GM19455 (cell line): ENCODE measurements at regions not wholly inside any gene's neighbourhood (a gene's known extent, or its start where the extent isn't known, plus 50 kb on each side); places are given as distances from the start of the nearest gene placed in this dataset.
A peak's percentile ranks its signal among the peaks of the same experiment; 100 is the strongest.
"Not testable (repeated sequence)": the region's sequence is repeated elsewhere in the genome, so short reads cannot be mapped to it uniquely, and the experiment has no call there.

Experiments
- ATAC-seq: cut with Tn5 transposase; IDR thresholded peaks from one replicate; pipeline ENCODE4 v1.9.1; 2021; ENCODE audit not compliant: unreplicated experiment

DNA sequence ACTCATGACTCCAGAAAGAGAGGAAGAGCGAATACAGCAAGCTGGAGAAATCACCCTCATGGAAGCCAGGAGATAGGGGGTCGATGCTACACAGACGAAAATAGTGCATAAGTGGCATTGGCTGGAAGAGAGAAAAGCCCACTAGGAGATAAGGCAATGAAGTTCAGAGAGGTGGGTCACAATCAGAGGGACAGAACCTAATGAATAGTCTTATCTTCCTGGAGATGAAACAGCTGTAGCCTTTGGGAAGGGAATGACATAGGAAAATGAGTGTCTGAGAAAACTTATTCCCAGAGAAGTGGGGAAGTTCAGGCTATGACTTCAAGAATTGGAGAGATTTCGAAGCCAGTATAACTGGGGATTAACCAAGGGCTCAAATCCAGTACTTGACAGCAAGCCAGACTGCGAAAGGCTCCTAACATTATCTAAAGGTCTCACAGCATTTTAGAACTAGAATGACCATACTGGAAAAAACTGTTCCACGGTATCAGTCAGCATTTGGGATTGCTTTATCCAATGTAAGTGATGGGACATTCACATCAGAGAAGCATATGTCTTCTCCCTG is 211.1 kb downstream of the ZNF365 start:
- no peak for ATAC-seq

- no peak for ATAC-seq
Observed at GRCh38 chr10:62587011-62587410, 212.8 kb downstream of the ZNF365 start.

DNA sequence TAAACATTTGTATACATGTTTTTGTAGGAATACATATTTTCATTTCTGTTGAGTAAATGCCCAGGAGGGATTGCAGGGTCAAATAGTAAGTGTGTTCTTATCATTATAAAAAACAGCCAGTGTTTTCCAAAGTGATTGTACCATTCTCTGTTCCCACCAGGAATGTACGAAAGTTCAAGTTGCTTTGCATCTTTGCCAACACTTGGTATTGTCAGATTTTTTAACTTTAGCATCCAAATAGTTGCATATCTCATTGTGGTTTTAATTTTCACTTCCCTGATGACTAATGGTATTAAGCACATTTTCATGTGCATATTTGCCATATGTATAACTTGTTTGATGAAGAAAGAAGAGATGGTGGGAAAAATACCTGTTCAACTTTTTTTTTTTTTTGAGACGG is 213.9 kb downstream of the ZNF365 start:
- ATAC-seq = no peak

GRCh38 chr10:62589689-62590088 is 214.8 kb upstream of the ADO start:
- no peak for ATAC-seq

GRCh38 chr10:62590306-62590705 is 214.2 kb upstream of the ADO start:
- no peak for ATAC-seq

GRCh38 chr10:62594093-62594520 is 210.4 kb upstream of the ADO start:
- peak; percentile 75 for ATAC-seq

DNA sequence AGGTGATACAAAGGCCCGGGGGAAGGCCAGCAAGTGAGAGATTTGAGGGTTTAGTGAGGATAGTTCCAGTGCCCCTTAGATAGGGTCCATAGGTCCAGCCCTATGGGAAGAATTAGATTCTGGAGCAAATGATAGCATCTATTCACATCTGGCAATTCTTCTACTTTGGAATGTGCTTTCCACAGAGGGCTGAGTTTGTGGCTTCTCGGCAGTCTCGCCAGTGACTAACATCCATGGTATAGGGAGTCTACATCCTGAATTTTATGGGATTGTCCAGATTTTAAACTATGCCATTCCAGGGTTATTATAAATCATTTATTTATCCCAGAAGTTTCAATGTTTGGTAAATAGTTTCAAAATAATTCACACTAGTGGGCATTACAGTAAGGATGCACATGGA is 207.3 kb upstream of the ADO start:
- ATAC-seq = no peak

GRCh38 chr10:62599161-62599560 is 205.4 kb upstream of the ADO start:
- no peak for ATAC-seq

GRCh38 chr10:62606551-62606950 is 198.0 kb upstream of the ADO start:
- ATAC-seq = not testable (repeated sequence)

DNA sequence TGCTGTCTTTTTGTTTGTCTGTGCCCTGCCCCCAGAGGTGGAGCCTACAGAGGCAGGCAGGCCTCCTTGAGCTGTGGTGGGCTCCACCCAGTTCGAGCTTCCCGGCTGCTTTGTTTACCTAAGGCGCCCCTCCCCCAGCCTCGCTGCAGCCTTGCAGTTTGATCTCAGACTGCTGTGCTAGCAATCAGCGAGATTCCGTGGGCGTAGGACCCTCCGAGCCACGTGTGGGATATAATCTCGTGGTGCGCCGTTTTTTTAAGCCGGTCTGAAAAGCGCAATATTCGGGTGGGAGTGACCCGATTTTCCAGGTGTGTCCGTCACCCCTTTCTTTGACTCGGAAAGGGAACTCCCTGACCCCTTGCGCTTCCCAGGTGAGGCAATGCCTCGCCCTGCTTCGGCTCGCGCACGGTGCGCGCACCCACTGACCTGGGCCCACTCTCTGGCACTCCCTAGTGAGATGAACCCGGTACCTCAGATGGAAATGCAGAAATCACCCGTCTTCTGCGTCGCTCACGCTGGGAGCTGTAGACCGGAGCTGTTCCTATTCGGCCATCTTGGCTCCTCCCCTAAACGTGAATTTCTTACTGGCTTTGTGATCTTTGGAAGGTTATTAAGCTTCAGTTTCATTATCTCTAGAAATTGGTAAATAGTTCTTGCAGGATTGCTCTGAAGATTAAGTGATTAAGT is 196.2 kb upstream of the ADO start:
- ATAC-seq = not testable (repeated sequence)

DNA sequence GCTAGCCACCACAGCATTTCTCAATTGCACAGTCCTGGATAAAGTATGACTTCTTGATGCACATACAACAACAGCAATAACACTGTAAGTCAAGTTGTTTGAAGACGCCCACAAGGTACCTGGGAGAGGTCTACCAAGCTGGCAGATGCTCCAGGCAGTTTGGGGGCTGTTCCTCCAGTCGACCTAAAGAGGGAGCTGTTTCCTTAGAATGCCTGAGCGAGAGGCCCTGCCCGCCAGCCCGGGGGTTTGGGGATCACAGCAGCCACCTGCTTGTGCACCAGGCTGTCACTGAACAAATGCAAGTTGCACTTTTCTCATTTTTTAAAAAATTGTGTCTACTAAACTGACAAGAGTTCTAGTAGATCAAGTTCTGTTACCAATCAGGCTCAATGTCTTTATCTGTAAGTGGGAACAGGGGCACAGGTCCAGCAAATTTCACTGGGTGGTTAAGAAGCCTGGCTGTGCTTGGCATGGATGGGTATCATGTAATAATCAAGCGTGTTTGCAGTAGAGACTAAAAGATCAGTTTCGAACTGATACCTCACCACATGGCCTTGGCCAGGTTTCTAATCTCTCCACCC is 193.8 kb upstream of the ADO start:
- peak; percentile 68 for ATAC-seq

DNA sequence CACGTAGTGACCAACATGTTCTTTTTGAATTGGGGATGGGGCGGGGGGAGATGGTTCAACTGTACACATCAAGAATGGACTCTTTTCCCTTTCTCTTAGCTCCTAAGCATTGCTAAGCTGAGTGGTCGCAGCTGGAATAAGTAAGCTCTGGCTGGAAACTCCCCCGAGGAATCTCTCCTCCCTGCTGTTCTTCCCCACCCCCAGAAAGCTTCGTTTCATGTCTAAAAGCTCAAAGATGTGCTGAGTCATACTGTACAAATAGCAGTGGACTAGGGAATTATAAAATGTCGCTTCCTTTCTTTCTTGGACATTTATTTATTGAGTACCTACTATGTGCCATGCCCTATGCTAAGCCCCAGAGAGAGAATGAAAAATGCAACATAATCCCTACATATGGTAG is 191.1 kb upstream of the ADO start:
- no peak for ATAC-seq

- ATAC-seq = no peak
Observed at GRCh38 chr10:62613859-62614258, 190.7 kb upstream of the ADO start.

DNA sequence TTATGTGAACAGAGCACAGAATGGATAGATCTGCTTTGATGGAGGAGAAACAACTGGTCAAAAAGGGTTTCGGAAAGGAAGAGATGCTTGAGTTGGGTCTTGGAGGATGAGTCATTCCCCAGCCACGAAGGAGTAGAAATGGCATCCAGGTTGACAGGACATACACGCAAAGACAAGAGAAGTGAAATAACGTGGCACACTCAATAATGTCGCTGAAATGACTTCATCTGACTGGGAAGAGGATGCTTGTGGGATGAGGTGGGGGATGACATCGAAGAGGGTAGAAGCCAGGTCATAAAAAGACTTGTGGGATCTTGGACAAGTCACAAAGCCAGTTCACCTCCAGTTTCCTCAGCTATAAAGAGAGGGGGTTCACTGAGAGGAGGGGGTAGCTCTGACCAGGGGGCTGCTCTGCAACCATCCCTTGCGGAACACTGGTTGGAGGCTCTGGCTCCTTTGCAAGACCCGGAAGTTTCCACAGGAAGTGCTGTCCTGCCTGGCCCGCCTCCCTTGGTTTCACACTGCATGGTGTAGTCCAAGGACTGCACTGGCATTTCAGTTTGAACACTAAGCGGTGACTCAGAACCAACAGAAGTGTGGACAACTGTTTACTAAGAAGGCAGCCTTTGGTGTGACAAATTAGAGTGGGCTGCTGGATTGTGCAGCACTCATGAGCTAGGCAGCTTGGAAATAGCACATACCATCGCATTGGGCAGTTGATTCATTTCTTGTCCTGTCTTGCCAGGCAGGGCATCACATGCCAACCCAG is 189.9 kb upstream of the ADO start:
- peak; percentile 58 for ATAC-seq

DNA sequence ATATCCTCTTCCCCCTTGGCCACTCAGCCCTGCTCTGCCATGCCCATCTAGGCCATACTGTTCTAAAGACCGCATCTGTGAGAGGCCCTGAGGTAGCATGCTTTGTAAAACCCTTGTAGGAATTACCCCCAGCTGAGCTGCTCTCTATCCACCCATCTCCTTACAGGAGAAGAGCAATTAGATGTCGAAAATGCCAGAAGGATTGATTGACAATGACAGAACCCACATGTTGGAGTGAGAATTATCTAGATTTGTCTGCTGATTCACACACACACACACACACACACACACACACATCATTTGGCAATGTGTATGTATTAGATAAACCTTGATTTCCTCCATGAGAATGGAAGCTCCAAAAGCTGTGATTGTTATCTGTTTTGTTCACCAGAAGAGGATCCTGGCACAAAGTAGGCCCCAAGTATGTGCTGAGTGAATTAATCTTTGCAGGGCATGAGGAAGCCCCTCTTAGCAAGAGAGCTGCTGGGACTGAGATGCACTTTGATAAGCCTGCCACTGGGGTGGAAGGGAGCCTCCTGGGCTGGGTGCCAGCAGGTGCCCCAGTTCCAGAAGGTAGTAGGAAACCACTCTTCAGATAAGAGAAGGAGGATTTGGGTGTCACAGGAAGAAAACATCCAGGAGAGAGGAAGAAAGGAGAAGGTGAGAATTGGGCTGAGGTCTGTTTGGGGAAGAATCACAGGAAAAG is 187.5 kb upstream of the ADO start:
- no peak for ATAC-seq

DNA sequence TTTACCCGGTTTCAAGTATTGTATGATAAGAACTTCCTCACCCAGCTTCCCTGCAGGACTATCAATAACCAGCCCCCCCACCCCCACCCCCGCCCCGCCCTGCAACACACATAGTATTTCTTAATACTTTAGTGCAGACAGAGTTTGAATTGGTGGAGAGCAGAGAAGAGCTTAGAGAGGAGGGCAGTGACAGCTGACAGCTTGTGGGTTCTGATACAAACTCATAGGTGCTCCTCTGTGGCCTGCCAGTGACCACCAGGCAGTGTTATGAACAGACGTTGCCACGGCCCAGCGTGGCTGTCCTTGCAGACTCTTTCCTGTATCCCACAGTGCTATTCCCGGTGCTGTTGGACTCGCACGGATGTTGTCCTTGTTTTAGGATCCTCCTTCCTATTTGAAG is 186.9 kb upstream of the ADO start:
- ATAC-seq = no peak

DNA sequence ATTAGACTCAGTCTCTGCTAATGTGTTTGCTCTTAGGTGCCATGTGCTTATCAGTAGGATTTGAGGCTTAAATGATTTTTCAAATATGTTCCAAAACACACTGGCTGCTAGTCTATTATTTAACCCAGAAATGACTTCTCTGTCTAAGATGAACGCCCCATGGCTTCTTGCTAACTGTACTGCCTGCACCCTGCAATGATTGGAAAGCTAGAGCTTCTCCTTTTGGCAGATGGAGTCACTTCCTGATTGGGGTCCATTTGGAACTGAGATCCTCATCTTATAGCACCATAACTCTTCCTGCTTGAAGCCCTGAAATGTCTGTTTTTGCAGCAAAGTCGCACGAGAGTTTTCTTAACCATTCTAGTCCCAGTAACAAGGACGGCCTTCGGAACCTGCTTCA is 186.5 kb upstream of the ADO start:
- ATAC-seq = no peak

DNA sequence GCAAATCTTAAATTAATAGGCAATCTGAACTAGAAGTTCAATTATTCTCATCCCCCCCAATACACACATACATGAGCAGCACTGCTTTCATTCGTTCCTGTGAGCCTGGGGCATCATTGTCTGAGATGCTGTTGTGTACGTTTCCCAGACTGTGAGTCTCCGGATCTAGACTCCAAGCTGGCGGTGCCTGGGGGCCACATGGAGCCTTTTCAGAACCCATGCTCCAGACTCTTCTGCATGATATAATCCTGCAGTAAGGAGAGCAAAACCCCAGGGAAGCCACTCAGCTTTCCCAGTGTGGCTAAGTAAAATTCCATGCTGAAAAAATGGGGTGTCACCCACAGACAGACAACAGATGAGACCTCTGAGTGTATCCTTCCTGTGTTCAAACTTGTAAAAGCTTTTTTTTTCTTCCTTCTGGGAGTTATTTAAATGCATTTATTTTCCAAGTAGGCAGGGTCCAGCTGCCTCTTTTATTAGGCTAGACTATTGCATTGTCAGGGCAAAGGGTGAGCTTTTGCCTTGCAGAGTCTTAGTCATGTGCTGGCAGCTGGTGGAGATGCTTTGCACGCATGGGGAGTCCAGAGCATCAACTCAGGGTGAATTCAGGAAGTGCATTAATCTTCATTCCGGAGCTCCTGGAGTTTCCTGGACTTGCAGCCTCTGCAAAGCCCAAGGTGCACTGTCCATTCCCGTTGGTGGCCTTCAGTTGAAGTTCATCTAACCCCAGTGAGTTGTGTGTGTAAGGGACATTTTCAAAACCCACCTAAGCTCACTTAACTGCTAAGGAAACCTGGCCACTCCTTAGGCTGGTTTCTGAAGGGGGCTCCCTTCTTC is 185.7 kb upstream of the ADO start:
- no peak for ATAC-seq

DNA sequence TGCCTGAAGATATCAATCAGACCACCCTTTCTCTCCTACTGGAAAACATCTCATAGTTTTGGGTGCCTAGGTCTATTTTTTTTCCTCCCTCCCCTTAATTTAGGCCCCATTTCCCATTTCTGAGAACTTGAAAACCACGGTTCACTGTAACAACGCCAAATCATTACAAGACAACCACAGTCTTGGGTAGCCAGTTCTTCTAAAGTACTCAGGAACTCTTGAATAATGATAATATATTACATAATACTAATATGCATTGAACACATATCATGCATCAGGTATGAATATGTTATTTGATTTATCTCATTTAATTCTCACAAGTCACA is 185.1 kb upstream of the ADO start:
- no peak for ATAC-seq

- no peak for ATAC-seq
Observed at GRCh38 chr10:62620491-62620890, 184.0 kb upstream of the ADO start.

DNA sequence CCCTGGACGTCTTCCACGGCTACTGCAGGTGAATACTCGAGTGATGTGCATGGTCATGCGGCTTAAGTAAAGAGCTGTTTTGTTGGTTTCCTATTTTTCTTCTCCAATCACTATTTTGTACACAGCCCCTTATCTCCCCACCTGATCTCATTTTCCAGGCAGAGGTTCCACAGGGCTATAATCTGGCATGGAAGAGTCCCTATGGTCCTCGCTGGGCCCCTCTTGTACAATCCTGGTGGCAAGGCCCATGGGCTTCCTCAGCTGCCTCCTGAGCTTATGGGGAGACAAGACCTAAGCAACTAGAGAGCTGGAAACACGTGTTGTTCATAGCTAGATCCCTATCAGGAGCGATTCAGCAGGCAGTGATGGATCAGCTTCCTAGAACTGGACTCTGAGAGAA is 181.3 kb upstream of the ADO start:
- no peak for ATAC-seq
